Stimulated activated naive B cell treated with anti-CD40 and anti-IgM and Interleukin-4, amounts not matched to agents 10 μg/mL and 1 μg/mL and 100 μg/mL, for 72 hours (primary cell): ENCODE measurements at regions not wholly inside any gene's neighbourhood (a gene's known extent, or its start where the extent isn't known, plus 50 kb on each side); places are given as distances from the start of the nearest gene placed in this dataset.

Source experiments
- ATAC-seq, 2 donors: fragments of 150-1000 bp; cut with Tn5 transposase; replicated peaks; 2 replicates each; pipeline ENCODE4 v1.10.0; 2021; ENCODE audit warnings: moderate library complexity in 1 of 2
- DNase-seq: peaks from one replicate; pipeline ENCODE4 v3.0.0; 2021
- H3K27ac Mint-ChIP-seq: one replicate; pipeline ENCODE4 v1.8.0; 2022; ENCODE audit warnings: mild to moderate bottlenecking, mixed read lengths
- H3K27me3 Mint-ChIP-seq, 2 donors: one replicate each; pipeline ENCODE4 v1.8.0; 2022; ENCODE audit warnings: mixed read lengths in 2 of 2
- H3K36me3 Mint-ChIP-seq, 2 donors: one replicate each; pipeline ENCODE4 v1.8.0; 2022; ENCODE audit warnings: mixed read lengths in 2 of 2, mild to moderate bottlenecking in 1 of 2
- H3K4me1 Mint-ChIP-seq, 2 donors: one replicate each; pipeline ENCODE4 v1.8.0; 2022; ENCODE audit warnings: mixed read lengths in 2 of 2, mild to moderate bottlenecking in 1 of 2
- H3K4me3 Mint-ChIP-seq, 2 donors: one replicate each; pipeline ENCODE4 v1.8.0; 2022; ENCODE audit warnings: mild to moderate bottlenecking in 2 of 2, mixed read lengths in 2 of 2, moderate library complexity in 1 of 2
- H3K9me3 Mint-ChIP-seq, 2 donors: one replicate each; pipeline ENCODE4 v1.8.0; 2022; ENCODE audit warnings: mixed read lengths in 2 of 2, mild to moderate bottlenecking in 1 of 2

DNA sequence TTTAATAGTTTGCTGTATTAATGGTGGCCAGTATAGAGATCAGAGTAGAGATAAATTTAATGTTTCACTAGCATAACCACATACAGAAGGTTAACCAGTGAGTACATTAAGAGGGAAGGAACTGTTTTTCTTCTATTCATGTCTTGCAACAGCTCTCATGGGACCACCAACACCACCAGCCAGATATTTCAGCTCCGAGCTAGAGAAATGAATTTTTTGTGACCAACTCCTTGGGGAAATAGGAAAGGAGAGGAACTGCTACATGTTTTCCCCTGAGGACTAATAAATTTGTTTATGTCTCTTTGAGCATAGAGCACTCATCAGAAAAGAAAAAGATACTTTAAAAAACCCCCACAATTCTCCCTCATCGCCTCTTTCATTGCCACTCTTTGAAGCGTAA, 247.5 kb downstream of the MBNL1 start:
- Mint-ChIP-seq H3K4me1 (peaks cover 36 to 75% of the 10 kb centered on the region in 2 donors), H3K36me3 (peaks cover 31% of the 10 kb centered on the region in 2 donors)
- ATAC-seq, result peak; percentile 51 to 64

GRCh38 chr3:152517502-152517901, 248.8 kb downstream of the MBNL1 start:
- H3K36me3 Mint-ChIP-seq, result peaks cover 33 to 34% of the 10 kb centered on the region in 2 donors
- H3K4me1 Mint-ChIP-seq, result peaks cover 33 to 71% of the 10 kb centered on the region in 2 donors
- H3K4me3 Mint-ChIP-seq, result no peak overlapping the region
- DNase-seq (no peak), ATAC-seq (no peak)
- H3K9me3 Mint-ChIP-seq, result peaks cover 0 to 4% of the 10 kb centered on the region in 2 donors
- H3K27ac Mint-ChIP-seq, result peak overlapping the region; percentile 82
- H3K27me3 Mint-ChIP-seq, result no peaks in the 10 kb centered on the region

More for the DNA sequence above, 247.5 kb downstream of the MBNL1 start:
- H3K4me3 Mint-ChIP-seq, result peak overlapping the region; percentile 9 to 18
- H3K27me3 Mint-ChIP-seq, result no peaks in the 10 kb centered on the region
- peak overlapping the region; percentile 80 for H3K27ac Mint-ChIP-seq
- H3K9me3 Mint-ChIP-seq, result peaks cover 0 to 6% of the 10 kb centered on the region in 2 donors
- peak; percentile 21 for DNase-seq

- Mint-ChIP-seq H3K27me3 (no peaks in the 10 kb centered on the region), H3K4me3 (no peak overlapping the region), H3K4me1 (peaks cover 33 to 69% of the 10 kb centered on the region in 2 donors), H3K27ac (peak overlapping the region; percentile 82), H3K36me3 (peaks cover 37% of the 10 kb centered on the region in 2 donors), H3K9me3 (peaks cover 0 to 5% of the 10 kb centered on the region in 2 donors)
- ATAC-seq (no peak), DNase-seq (no peak)
These were observed 249.6 kb downstream of the MBNL1 start for GRCh38 chr3:152518346-152518745.

DNA sequence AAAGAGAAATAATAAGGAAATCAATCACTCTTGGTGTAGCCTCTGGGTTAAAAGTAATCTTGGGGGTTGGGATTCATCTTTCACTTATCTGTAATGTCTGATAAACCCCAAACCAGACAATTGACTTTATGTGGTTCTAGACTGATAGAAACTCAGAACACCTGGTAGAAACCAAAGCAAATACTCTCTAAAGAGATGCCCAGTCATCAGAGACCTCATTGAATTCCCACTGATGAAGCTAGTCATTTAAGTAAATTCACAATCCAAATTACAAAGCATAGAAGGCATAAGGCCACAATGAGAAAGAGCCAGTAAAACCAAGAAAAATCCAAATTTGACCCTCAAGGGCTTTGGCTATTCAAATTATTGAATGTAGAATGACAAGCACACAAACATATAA, 250.6 kb downstream of the MBNL1 start:
- H3K4me3 Mint-ChIP-seq, result no peak overlapping the region
- ATAC-seq, result peak; percentile 41 to 47

GRCh38 chr3:152522036-152522435, 253.3 kb downstream of the MBNL1 start:
- Mint-ChIP-seq H3K27ac (peak overlapping the region; percentile 59), H3K4me3 (no peak overlapping the region), H3K36me3 (peaks cover 31 to 33% of the 10 kb centered on the region in 2 donors), H3K9me3 (peaks cover 0 to 4% of the 10 kb centered on the region in 2 donors), H3K4me1 (peaks cover 24 to 42% of the 10 kb centered on the region in 2 donors), H3K27me3 (no peaks in the 10 kb centered on the region)
- DNase-seq (no peak), ATAC-seq (no peak)

More for the DNA sequence above, 250.6 kb downstream of the MBNL1 start:
- H3K27me3 Mint-ChIP-seq, result no peaks in the 10 kb centered on the region
- DNase-seq, result no peak
- peaks cover 33 to 37% of the 10 kb centered on the region in 2 donors for H3K36me3 Mint-ChIP-seq
- H3K27ac Mint-ChIP-seq, result peak overlapping the region; percentile 80
- H3K9me3 Mint-ChIP-seq, result peaks cover 0 to 5% of the 10 kb centered on the region in 2 donors
- peaks cover 30 to 59% of the 10 kb centered on the region in 2 donors for H3K4me1 Mint-ChIP-seq

- peak; percentile 84 to 87 for ATAC-seq
- no peak overlapping the region for H3K27ac Mint-ChIP-seq
These were observed 255.7 kb downstream of the MBNL1 start for GRCh38 chr3:152524198-152525140.

DNA sequence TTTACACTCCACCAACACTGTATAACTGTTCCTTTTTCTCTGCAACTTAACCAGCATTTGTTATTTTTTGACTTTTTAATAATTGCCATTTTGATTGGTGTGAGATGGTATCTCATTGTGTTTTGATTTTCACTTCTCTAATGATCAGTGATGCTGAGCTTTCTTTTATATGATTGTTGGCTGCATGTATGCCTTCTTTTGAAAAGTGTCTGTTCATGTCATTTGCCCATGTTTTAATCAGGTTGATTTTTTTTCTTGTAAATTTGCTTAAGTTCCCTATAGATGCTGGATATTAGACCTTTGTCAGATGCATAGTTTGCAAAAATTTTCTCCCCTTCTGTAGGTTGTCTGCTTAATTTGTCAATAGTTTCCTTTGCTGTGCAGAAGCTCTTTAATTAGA, 263.0 kb downstream of the MBNL1 start:
- H3K4me3 Mint-ChIP-seq, result no peak overlapping the region
- peaks cover 20 to 27% of the 10 kb centered on the region in 2 donors for H3K36me3 Mint-ChIP-seq
- DNase-seq, result no peak
- no peak for ATAC-seq
- H3K4me1 Mint-ChIP-seq, result no peaks in the 10 kb centered on the region
- H3K9me3 Mint-ChIP-seq, result peaks cover 10 to 16% of the 10 kb centered on the region in 2 donors
- no peaks in the 10 kb centered on the region for H3K27me3 Mint-ChIP-seq
- no peak overlapping the region for H3K27ac Mint-ChIP-seq

More at GRCh38 chr3:152524198-152525140, 255.7 kb downstream of the MBNL1 start:
- peaks cover 10 to 21% of the 10 kb centered on the region in 2 donors for H3K4me1 Mint-ChIP-seq
- H3K9me3 Mint-ChIP-seq, result peaks cover 0 to 2% of the 10 kb centered on the region in 2 donors
- no peak overlapping the region for H3K4me3 Mint-ChIP-seq
- DNase-seq, result no peak
- peaks cover 13% of the 10 kb centered on the region in 2 donors for H3K36me3 Mint-ChIP-seq
- no peaks in the 10 kb centered on the region for H3K27me3 Mint-ChIP-seq

GRCh38 chr3:152538518-152538917, 269.8 kb downstream of the MBNL1 start:
- ATAC-seq, result no peak
- Mint-ChIP-seq H3K27ac (no peak overlapping the region), H3K4me3 (no peak overlapping the region), H3K4me1 (peaks cover 0 to 7% of the 10 kb centered on the region in 2 donors), H3K9me3 (peaks cover 10% of the 10 kb centered on the region in 2 donors), H3K27me3 (peaks cover 7 to 17% of the 10 kb centered on the region in 2 donors), H3K36me3 (peaks cover 35 to 42% of the 10 kb centered on the region in 2 donors)
- DNase-seq, result no peak

DNA sequence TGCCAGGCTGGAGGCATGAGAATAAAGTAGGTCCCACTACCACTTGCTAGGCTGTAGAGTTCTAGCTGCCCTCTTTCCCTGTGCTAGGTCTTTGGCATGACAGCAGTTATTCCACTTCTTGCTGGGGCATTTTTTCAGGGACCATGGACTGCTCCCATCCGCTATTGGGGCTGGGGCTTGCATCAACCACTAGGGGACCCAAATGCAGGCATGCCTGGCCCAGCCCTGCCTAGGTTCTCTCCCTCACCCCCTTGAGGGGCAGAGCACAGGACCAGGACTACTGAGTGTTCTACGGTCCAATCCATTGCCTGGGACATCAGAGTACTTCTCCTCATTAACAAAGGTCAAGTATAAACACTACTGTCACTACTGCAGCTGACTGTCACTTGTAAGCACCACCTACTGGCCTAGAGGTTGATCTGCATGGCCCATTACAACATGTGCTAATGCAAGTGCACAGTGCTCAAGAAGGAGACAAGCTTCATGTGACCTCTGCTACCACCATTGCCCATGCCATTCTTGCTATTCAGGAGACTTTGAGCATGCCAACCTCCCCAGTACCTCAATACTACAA, 270.5 kb downstream of the MBNL1 start:
- Mint-ChIP-seq H3K4me3 (no peak overlapping the region), H3K27me3 (peaks cover 7 to 17% of the 10 kb centered on the region in 2 donors), H3K4me1 (peaks cover 0 to 10% of the 10 kb centered on the region in 2 donors), H3K36me3 (peaks cover 35 to 42% of the 10 kb centered on the region in 2 donors), H3K9me3 (peaks cover 8 to 10% of the 10 kb centered on the region in 2 donors), H3K27ac (no peak overlapping the region)
- no peak for DNase-seq
- peak in 1 of 2 donors; percentile 29 for ATAC-seq

GRCh38 chr3:152540120-152540519, 271.4 kb downstream of the MBNL1 start:
- ATAC-seq (no peak), DNase-seq (no peak)
- Mint-ChIP-seq H3K9me3 (peaks cover 8 to 10% of the 10 kb centered on the region in 2 donors), H3K27me3 (peaks cover 7 to 17% of the 10 kb centered on the region in 2 donors), H3K4me1 (peaks cover 0 to 10% of the 10 kb centered on the region in 2 donors), H3K27ac (peak overlapping the region; percentile 48), H3K4me3 (no peak overlapping the region), H3K36me3 (peaks cover 35 to 42% of the 10 kb centered on the region in 2 donors)

DNA sequence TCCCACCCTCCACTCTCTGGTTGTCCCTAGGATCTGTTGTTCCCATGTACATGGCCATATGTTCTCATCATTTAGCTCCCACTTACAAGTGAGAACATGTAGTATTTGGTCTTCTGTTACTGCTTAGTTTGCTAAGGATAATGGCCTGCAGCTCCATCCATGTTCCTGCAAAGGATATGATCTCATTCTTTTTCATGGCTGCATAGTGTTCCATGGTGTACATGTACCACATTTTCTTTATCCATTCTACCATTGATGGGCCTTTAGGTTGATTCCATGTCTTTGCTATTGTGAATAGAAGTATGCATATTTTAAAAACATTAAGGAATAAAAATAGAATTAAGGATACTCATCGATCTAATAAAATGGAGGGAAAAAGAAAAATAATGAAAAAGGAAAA, 278.4 kb downstream of the MBNL1 start:
- peaks cover 0 to 3% of the 10 kb centered on the region in 2 donors for H3K9me3 Mint-ChIP-seq
- no peak overlapping the region for H3K4me3 Mint-ChIP-seq
- ATAC-seq (no peak), DNase-seq (no peak)
- H3K27ac Mint-ChIP-seq, result no peak overlapping the region
- peaks cover 0 to 2% of the 10 kb centered on the region in 2 donors for H3K36me3 Mint-ChIP-seq
- peaks cover 0 to 10% of the 10 kb centered on the region in 2 donors for H3K4me1 Mint-ChIP-seq
- peaks cover 0 to 4% of the 10 kb centered on the region in 2 donors for H3K27me3 Mint-ChIP-seq

DNA sequence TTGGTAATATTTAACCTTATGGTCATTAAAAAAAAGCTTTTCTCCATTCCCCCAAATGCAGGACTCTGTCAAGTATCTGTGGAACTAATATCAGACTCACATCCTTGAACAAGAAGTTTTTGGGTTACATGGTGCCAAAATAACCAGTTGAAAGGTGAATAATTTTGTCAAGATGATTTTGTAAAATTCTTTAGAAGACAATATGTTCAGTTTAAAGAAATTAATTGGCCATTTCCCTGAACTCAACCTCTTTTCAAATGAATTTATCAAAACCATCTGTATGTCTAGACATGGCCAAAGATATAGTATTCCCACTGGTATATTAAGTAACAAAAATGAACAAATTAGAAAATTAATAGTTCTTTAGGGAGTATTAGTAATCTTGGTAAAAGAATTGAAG, 280.5 kb downstream of the MBNL1 start:
- H3K9me3 Mint-ChIP-seq, result no peaks in the 10 kb centered on the region
- H3K4me3 Mint-ChIP-seq, result no peak overlapping the region
- no peak overlapping the region for H3K27ac Mint-ChIP-seq
- no peaks in the 10 kb centered on the region for H3K4me1 Mint-ChIP-seq
- ATAC-seq (no peak), DNase-seq (no peak)
- peaks cover 0 to 2% of the 10 kb centered on the region in 2 donors for H3K36me3 Mint-ChIP-seq
- H3K27me3 Mint-ChIP-seq, result no peaks in the 10 kb centered on the region

- no peak for DNase-seq
- Mint-ChIP-seq H3K27me3 (no peaks in the 10 kb centered on the region), H3K36me3 (peaks cover 0 to 2% of the 10 kb centered on the region in 2 donors), H3K27ac (no peak overlapping the region), H3K4me1 (no peaks in the 10 kb centered on the region), H3K4me3 (no peak overlapping the region), H3K9me3 (no peaks in the 10 kb centered on the region)
- ATAC-seq, result peak; percentile 64
These were observed 281.6 kb downstream of the MBNL1 start for GRCh38 chr3:152550284-152550683.

DNA sequence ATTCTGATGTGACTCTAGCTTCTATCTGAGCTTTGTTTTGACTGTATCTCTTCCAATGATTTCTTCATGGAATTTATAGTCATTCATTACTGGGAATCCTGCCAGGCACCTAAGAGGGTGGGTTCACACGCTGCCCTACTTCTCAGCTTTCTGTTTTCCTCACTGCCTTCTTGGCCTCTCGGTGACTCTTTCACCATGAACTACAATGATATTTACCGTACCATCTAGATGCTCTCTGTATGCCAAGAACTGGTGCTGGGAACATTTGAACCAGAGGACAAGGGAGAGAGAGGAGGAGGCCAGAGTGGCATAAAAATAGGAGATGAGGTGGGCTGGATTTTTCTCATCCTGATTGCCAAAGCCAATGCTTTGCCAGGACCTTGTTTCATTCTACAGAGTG, 280.0 kb upstream of the P2RY1 start:
- DNase-seq, result no peak
- no peak for ATAC-seq
- Mint-ChIP-seq H3K9me3 (peaks cover 0 to 1% of the 10 kb centered on the region in 2 donors), H3K4me1 (peaks cover 4 to 11% of the 10 kb centered on the region in 2 donors), H3K27ac (no peak overlapping the region), H3K4me3 (no peak overlapping the region), H3K27me3 (no peaks in the 10 kb centered on the region), H3K36me3 (peaks cover 10 to 13% of the 10 kb centered on the region in 2 donors)
